Activated CD4-positive, alpha-beta T cell treated with anti-CD3 and anti-CD28 coated beads for 4 hours (primary cell): ENCODE measurements at regions not wholly inside any gene's neighbourhood (a gene's known extent, or its start where the extent isn't known, plus 50 kb on each side); places are given as distances from the start of the nearest gene placed in this dataset.

ENCODE experiments used
- DNase-seq, 2 donors: peaks; one replicate each; pipeline ENCODE4 v3.0.0-alpha.2; 2020

DNA sequence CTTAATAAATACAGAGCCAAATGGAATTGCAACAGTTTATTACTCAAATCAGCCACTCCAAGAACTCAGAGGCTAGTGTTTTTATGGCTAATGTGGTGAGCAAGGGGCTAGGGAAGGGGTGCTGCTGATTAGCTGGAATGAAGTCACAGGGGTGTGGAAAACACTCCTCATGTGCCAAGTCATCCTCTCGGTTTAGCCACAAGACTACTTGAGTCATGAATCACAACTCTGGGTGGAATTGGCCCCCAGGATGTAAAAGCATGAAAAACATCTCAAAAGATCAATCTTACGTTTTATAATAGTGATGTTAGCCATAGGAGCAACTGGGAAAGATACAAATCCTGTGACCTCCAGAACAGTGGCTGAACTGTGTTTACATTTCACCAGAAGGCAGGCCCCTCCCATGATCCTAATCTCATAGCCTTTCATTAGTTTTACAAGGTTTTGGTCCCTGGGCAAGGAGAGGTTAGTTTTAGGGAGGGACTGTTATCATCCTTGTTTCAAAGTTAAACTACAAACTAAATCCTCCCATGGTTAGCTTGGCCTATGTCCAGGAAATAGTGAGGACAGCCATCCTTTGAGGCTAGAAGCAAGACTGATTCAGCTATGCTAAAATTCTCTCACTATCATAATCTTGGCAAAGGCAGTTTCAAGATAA, 2020.1 kb upstream of the PCDH20 start:
- DNase-seq: no peak

DNA sequence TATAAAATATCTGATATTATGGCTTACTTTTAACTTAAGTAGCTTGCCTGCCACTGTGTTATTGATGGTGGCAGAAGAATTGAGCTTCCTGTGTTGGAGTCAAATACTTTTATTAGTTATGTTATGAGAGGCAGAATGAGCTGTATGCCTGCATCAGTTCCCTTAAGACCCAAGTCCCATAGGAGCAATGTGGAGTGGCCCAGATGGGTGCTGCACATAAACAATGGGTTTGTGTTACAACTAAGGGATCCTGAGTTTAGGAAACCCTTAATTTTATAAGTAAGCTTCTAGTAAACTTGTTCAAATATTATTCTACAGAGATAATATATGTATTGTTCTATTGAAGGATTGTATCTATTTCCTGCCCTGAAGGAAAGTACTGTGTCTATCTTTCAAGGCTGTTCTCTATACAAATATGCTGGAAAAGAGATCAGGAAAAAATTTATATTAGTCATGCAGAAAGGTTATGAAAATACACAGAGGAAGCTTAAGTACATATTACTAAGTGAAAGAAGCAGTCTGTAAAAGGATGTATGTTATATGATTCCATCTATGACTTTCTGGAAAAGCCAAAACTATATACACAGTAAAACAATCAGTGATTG, 2018.0 kb upstream of the PCDH20 start:
- DNase-seq: no peak

DNA sequence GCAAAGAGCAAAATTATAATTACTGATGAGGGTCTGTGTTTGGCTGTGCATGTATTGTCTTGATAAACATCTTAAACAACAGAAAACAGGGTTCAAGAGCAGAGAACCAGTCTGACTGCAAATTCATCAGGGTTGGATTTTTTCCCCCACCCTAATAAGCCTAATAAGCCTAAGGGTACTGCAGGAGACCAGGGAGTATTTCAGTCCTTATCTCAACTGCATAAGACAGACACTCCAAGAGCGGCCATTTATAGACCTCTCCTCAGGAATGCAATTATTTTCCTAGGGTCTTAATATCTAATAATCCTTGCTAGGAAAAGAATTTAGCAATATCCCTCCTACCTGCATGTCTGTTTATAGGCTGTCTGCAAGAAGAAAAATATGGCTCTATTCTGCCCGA, 2011.5 kb upstream of the PCDH20 start:
- DNase-seq: no peak

DNA sequence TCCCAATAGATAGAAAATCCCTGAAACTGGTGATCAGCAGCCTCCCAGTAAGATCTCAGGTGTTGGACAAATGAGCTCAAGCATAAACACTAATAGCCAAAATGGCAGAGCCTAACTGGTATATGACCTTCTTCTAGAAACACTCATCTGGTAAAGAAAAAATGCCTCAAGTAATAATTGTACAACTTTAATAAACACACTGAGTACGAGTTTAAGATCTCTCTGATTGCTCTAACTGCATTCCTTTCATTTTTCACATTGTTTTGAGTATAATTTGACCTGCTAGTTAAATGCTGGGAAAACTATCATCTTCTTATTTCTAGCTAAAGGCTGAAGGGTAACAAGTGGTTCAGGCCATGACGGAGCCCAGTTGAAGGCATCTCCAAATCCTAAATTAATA, 2009.5 kb upstream of the PCDH20 start:
- DNase-seq: no peak

DNA sequence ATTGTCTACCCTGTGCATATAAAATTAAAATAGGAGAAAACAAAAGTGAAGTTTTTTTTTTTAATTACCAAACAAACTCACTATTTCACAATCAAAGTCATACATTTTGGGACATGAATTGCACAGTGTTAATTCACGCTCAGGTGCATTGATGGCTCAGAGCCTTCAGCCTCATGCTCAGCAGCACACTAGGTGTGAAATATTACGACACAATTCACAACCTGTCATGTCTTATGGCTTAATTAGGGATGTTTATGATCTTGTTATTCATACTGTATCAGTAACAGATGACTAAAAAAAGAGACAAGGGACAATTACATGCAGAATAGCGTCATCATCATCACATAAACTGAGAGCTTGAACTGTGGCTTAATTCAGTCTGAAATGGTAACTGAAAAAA, 2005.5 kb upstream of the PCDH20 start:
- DNase-seq: no peak

- no peak for DNase-seq
Measured at GRCh38 chr13:63420685-63421084, 2005.0 kb upstream of the PCDH20 start.

GRCh38 chr13:63414247-63414646, 1998.6 kb upstream of the PCDH20 start:
- no peak for DNase-seq

- DNase-seq: no peak
Measured at GRCh38 chr13:63409791-63410351, 1994.2 kb upstream of the PCDH20 start.

GRCh38 chr13:63408331-63409189, 1992.9 kb upstream of the PCDH20 start:
- no peak for DNase-seq

- DNase-seq: no peak
Measured at GRCh38 chr13:63403733-63404132, 1988.1 kb upstream of the PCDH20 start.

DNA sequence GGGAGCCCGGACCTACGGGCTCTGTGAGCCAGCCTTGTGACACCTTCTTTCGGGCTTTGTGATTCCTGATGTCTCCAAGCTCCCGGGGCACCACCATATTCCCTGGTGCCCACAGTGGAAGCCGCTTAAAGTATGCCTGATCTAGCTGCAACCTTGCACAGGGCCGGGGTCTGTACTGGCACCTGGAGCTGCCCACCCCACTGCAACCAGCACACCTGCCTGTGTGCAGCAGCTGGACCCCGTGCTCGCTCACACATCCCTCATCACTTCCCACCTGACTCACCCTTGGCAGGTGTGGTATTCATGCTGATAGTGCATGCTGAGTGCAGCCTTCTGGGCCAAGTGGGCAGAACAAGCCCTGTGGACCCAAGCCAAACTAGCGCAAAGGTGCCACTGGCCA, 1981.1 kb upstream of the PCDH20 start:
- no peak for DNase-seq

DNA sequence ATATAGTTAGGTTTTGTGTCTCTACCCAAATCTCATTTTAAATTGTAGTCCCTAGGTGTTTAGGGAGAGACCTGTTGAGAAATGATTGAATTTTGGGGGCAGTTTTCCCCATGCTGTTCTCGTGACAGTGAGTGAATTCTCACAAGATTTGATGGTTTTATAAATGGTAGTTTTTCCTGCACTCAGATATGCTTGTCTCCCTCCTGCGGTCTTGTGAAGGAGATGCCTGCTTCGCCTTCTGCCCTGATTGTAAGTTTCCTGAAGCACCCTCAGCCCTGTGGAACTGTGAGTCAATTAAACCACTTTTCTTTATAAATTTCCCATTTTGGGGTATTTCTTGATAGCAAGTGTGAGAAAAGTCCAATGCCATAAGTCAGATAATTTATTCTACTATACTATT, 1977.5 kb upstream of the PCDH20 start:
- DNase-seq: no peak

- DNase-seq: no peak
Measured at GRCh38 chr13:63389756-63390155, 1974.1 kb upstream of the PCDH20 start.

DNA sequence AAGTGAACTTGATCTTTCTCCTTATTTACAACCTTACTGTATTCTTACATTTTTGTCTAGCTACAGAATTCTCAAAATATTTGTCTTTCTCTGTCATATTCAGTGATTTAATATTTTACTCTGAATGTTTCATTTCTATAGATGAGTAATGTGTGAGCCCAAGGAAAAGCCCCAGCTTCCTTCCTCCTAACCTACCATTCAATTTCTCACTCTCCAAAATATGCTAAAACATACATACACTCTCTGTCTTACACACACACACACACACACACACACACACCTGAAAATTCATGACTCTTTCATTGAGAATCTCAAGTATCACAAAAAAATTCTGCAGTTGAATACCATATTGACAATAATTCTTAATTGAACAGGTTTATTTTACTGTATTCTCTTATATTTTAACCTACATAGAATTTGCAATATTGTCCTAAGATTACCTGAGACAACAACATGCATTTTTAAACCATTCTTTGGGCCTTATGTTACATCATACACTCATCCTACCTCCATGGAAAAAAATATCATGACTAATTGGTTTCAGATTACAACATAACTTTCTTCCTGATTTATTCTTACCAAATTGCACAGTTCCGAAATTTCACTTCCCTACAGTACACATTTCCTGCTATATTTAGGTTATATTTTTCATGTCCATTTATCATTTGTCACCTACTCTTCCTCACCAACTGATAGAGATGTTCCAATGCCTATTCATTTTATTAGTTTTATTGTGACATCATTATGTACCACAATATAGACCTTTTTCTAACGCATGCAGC, 1965.6 kb upstream of the PCDH20 start:
- no peak for DNase-seq

- no peak for DNase-seq
Measured at GRCh38 chr13:63377986-63378385, 1962.3 kb upstream of the PCDH20 start.

- no peak for DNase-seq
Measured at GRCh38 chr13:63370101-63370500, 1954.5 kb upstream of the PCDH20 start.

DNA sequence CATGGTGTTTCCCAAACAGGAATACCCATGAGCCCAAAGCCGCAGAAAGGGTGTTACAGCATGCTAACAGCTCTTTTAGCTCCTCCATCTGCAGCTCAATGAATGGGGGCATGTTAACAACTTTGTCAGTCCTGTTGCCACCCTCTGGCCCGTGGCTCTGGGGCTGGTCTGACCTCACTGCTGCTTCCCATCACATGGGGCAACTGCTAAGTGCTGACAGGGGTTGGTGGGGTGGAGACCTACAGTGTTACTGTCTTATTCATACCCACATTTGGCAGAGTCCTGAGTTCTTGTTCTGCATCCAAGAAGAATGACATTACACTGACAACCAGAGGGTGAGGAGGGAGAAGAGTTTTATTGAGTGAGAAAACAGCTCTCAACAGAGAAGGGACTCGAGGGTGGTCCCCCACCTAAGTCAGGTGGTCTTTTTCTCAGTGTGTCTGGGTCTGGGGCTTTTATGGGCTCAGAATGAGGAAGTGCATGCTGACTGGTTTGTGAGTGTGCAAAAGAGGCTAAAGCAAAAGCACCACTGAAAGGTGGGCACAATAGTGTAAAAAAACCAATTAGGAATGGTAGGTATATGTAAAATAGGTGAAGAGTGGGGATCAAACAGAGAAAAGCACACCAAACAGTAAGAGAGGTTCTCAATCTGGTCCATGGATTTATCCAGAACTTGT, 1952.0 kb upstream of the PCDH20 start:
- DNase-seq: no peak

- DNase-seq: no peak
Measured at GRCh38 chr13:63364159-63364558, 1948.5 kb upstream of the PCDH20 start.

GRCh38 chr13:63351533-63351932, 1935.9 kb upstream of the PCDH20 start:
- DNase-seq: no peak

DNA sequence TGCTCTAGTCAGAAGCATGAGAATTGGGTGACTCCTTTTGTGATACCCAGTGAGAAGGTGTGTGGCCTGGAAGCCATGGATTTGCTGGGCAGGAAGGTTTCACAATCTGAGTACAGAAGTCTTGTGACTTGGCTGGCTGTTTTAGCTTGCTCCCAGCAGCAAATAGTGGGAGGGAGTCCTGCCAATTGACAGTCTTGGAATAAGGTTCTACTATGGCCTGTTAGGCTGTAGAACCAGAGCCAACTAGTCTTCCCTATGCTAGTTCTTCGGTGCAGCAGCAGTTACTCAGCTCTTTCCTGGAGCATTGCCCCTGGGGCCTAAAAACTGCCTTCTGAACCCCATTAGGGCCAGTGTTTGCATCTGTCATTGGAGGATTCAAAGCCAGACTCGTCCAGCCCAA, 1935.4 kb upstream of the PCDH20 start:
- DNase-seq: no peak

- no peak for DNase-seq
Measured at GRCh38 chr13:63345835-63346234, 1930.2 kb upstream of the PCDH20 start.

DNA sequence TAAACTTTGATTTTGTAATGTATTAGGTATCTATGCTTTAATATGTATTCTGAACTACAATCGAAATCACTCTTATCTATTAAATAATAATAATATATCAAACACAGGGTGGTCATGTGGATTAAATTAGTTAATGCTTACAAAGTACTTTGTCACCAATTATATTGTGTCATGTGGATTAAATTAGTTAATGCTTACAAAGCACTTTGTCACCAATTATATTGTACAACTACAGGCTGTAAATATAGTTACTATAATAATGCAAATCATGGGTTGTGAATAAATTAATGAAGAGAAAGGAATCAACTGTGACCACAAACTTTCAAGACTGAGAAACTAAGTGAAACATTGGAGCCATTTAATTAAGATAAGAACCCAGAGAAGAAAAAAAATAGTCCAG, 1929.1 kb upstream of the PCDH20 start:
- no peak for DNase-seq
